ENCODE measurements at regions not wholly inside any gene's neighbourhood (a gene's known extent, or its start where the extent isn't known, plus 50 kb on each side); places are given as distances from the start of the nearest gene placed in this dataset.
A peak's percentile ranks its signal among the peaks of the same experiment; 100 is the strongest.

DNA sequence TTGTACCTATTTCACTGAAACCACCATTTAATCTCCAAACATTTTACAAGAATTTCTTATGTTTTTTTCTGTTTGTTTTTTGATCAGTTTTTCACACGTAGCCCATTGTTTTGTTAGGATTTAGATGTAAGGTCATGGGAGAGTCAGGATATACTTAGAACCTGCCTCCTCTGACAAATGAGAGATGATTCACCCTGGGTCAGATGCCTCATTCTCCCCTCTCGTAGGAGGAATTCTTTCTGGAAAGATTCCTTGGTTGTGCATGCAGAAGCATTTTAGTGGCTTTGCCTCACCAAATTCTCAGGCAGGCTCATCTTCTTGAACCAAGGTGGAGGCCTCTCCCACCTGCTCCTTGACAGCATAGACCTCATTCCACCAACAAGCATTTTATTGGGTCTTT lies 599.3 kb downstream of the SPRY1 start:
- ATAC-seq (no peak), DNase-seq (no peak)
- intact Hi-C loops (cut with DNase I, micrococcal nuclease): no loop called here

DNA sequence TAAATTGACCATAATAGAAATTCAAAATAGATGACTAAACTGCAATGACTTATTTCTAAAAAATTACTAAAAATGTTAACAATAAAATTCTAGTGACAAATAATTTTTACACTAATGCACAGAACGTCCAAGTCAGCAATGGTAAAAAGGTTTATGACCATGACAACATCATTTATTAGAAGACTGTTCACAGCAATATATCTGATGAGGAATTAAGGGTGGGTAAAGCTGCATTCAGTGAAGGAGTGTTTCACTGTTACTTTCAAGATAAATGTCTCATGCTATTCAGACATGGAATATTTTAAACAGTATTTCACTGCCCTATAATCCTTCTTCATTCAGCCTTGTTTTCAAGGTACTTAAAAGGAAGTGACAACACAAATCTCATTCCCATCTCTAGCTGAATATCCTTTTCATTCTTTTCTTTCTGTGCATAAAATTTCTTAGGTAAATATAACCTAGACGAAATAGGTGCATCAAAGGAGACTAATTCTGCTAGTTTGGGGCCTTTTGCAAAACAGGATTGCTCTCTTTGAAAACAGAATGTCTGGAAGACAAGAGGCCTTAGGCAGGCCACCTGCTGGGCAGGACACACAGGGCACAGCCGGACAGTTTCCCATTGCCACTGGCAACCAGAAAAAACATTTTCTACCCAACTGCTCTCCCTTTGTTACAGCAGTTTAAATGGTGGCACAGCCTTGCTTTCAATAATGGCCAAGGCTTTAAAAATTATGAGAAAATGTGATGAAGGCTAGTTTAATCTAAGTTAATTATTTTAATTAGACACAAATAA lies 600.3 kb downstream of the SPRY1 start:
- no peak for ATAC-seq

DNA sequence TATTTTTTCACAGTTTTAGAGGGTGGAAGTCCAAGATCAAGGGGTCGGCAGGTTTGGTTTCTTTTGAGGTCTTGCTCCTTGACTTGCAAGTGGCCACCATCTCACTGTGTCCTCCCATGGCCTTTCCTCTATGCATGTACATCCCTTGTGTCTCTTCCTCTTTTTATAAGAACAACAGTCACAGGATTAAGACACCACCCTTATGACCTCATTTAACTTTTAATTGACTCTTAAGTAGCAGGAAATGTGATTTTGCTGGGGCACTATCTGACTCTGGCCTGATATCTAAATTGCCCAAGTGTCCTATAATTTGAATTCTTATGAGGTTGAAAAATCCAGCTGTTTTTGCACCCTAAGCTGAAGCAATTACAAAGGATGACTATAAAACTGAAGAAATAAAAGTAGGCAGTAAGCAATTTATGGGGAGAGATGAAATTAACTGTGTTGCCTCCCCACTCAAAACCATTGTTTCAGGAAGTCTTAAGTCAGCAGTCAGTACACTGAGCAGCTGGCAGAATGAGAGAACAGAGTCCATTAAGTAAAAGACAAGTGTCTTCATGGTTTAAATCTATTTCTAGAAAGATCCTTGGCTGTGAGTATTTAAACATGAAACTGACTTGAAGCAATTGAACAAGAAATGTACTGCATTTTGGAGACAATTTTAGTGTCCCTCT lies 601.3 kb downstream of the SPRY1 start:
- ATAC-seq (no peak), DNase-seq (no peak)
- intact Hi-C loops (cut with DNase I, micrococcal nuclease): no loop called here

More for the DNA sequence above, 600.3 kb downstream of the SPRY1 start:
- intact Hi-C loops (cut with DNase I, micrococcal nuclease): no loop called here
- no peak for DNase-seq

DNA sequence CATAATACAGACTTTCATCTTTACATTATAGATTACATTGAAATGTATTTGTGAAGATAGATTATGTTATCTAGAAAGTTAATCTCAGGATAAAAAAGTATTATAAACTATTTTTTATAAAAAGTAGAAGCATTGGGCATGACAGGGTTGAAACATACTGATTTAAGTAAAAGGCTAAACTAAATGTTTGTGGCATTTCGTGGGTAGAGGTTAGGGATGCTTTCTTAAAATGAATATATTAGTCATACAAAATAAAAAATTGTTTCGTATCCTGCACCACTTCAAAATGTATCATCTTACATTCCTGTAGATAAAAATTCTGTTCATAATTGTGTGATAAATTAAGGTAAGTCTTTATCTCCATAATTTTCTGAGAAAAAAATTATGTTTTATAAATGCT lies 603.6 kb downstream of the SPRY1 start:
- intact Hi-C loops (cut with DNase I, micrococcal nuclease): no loop called here
- DNase-seq (no peak), ATAC-seq (no peak)

DNA sequence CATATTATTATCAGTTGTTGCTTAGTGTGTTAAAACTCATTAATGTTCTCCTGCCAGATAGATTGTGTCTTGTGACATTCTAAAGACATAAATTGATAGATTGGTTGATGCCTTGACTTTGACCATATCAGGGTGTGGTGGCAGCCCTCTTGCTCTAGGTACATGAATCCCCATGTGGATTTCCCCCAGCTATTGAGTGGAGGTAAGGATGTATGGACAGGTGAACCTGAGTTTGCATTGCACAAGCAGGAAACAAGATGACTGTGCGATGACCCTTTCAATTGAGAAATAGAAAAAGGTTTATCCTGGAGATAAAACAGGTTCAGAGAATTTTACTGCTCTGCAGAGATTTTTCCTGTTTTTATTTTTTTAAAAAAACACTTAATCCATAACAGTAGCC lies 619.2 kb downstream of the SPRY1 start:
- ATAC-seq (no peak), DNase-seq (no peak)
- intact Hi-C loops (cut with DNase I, micrococcal nuclease): no loop called here

DNA sequence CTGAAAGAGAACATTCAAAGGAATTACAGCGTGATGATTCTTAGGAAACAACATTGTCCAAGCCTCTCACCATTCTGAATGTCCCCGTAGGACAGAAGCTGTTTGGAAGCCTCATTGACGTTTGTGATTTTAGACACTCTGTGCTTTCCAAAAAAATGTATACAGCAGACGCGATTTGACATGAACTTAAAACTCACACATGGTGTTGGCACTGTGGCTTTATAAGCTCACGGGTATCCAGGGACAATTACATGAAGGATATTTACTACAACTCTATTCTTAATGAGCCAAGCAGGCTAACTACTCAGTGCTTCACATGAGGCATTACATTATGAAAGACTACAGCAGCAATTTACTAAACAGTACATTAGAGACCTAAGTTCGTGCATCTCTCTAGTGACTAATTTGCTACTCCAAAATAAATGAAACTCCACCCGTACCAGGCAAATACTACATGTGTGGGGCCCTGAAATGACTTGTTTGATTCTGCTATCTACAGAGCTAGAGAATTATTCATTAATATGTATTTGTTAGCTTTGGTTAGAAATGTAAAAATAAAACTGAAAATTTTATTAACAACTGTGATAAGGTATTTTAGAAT lies 620.7 kb downstream of the SPRY1 start:
- intact Hi-C loops (cut with DNase I, micrococcal nuclease): no loop called here
- ATAC-seq: no peak
- no peak for DNase-seq

DNA sequence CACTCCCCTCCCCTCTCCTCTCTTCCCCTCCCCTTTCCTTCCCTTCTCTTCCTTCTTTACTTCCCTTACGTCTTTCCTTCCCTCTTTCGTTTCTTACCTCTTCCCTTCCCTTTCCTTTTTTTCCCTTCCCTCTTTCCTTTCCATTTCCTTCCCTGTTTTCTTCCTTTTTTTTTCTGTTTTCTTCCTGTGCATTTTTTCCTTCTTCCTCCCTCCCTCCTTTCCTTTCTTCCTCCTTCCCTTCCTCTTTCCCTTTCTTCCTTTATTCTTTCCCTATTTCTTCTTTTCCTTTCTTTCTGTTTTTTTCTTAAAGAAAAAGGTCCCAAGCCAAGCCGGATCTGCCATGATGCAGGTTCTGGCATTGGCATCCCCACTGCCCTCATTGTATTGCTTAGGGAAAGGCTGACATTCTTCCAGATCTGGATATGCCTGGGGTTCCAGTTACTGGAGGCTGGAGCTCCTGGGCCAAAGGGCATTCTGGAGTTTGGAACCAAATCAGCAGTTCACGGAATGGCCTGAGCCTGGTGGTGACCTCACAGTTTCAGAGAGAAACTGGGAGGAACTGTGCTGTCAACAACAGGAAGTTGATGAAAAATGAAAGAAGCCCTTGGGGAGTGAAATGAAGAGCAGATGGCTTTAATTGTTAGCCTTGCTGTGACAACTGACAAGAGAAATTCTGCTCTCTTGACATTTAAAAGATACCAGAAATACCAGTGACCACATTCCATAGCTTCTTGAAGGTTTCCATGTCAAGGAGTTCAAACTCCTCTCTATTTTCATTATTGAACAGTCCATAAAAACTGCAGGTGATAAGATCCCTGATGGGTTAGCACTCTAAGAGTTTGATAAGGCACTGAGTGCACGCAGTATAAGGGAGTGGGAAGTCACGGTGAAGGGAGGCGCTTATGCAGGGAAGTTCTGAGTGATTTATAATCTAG lies 622.1 kb downstream of the SPRY1 start:
- peak in 1 of 2 donors; percentile 14 for DNase-seq
- intact Hi-C loops (cut with DNase I, micrococcal nuclease): no loop called here
- no peak for ATAC-seq

DNA sequence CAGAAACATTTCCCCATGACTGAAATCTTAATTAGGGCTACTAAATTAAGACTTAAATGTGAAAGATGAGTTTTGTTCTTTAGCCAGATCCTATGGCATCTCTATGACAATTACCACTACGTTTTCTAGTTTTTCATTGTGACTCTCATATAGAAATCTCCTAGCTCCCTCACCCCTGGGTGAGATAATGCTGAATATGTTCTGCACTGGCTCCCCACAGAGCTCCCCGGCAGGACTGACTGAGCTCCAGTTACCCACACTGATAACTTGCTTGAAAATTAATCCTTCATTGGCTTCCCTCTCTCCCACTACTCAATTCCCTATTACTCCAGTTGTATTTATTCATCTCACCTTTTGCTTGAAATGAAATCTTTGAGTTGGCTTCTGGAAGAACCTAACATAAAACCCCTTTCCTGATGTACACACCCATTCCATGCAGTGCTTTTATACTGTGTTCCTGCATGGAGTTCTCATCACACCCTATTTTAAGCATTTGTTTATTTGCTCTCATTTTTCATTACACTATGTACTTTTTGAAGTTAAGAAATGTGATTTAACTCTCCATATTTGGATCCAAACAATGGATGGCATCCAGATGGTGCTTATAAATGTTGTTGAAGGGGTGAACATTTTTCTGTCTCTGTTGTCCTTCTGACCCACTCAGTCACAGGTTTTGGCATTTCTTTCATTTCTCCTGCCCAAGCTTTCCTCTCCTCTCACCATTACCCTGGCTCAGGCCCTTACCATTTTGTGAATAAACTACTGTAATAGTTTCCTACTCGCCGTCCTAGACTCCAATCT lies 623.4 kb downstream of the SPRY1 start:
- intact Hi-C loops (cut with DNase I, micrococcal nuclease): no loop called here
- DNase-seq: no peak
- ATAC-seq: no peak

DNA sequence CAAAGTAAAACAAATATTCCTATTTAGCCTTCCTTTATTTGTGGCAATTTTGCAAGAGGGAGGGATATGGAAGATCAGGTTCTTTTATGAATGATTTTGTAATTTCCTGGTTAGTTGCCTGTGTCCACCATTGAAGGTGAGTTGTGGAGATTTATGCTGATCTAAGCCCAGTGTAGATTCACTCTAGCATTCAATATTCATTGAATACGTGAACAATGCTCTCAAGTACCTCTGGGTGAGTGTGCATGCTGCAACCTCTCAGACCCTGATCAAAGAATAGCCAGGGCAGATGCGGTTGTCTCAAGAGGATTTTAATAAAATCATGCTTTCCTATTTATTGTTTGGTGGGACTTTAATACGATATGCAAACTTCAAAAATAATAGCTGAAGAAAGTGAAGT lies 628.4 kb downstream of the SPRY1 start:
- intact Hi-C loops (cut with DNase I, micrococcal nuclease): no loop called here
- no peak for DNase-seq
- no peak for ATAC-seq

DNA sequence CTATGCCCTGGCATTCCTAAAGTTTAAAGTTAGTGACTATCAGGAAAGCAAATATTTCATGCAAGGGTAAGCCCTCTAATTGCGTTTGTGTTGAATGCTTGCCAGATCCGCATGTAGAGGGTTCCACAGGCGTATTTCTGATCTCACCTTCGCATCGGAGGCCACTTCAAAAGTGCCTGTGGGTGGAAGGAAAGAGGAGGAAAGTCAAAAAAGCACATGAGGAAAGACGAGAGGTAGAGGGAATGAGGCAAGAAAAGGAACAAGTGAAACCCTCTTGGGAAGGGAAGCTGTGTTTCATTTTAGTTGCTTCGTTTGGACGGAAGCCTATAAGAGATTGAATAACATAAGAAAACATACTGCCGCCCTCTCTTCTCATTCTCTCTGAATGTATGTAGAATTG lies 628.8 kb downstream of the SPRY1 start:
- no peak for DNase-seq
- intact Hi-C loops (cut with DNase I, micrococcal nuclease): no loop called here
- no peak for ATAC-seq

DNA sequence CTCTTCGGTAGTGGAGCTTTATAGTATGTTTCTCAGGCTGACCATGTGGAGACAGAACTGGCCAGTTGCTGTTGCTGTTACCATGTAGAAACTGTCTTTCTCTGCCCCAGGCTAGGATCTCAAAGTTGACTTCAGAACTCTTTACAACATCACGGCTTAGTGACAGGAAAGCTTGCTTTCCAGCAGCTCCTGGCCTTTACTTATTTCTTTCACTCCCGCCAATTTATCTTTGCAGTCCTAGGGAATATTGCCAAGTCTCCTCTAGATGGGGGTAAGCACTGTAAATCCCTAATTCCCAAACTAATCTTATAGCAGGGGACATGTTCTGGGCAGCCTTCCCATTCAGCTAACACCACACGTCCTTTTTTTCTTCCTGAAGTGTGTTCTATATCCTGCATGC lies 631.6 kb downstream of the SPRY1 start:
- no peak for DNase-seq
- no peak for ATAC-seq
- intact Hi-C loops (cut with DNase I, micrococcal nuclease): no loop called here

DNA sequence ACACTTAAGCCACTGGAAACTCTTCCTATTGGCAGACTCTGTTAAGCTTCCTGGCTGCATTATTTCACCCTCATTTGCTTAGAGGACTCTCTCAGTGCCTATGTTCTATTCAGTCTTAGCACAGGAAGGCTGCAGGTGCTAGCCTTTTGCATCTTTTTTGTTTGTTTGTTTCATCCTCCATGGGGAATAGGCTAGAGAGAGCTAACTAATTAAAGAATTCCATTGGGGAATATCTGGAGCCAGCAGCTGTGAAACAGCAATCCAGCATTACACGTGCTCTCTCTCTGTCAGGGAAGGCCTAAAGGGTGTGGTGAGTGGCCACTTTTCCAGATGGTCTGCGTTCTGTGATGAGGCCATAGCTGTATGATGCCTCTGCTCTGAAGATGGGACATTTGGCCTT lies 633.6 kb downstream of the SPRY1 start:
- no peak for DNase-seq
- intact Hi-C loops (cut with DNase I, micrococcal nuclease): no loop called here
- no peak for ATAC-seq

DNA sequence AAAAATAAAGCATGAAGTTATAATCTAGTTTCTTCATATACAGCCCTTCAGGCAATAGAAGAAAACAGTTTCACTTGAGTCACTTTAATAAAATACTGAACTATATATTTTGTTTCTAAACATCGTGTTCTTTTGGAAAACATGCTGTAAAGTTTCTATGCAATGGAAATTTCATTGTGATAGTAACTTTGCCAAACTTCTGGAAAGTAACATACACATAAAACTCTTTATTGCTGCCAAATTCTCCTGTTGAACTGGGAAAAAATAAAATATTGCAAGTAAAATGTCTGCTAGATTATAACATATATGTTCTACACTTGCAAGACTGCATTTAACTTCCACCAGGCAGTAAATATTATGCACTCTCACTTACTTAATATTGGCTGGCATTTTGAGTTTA lies 635.4 kb downstream of the SPRY1 start:
- ATAC-seq (no peak), DNase-seq (no peak)
- intact Hi-C loops (cut with DNase I, micrococcal nuclease): no loop called here

DNA sequence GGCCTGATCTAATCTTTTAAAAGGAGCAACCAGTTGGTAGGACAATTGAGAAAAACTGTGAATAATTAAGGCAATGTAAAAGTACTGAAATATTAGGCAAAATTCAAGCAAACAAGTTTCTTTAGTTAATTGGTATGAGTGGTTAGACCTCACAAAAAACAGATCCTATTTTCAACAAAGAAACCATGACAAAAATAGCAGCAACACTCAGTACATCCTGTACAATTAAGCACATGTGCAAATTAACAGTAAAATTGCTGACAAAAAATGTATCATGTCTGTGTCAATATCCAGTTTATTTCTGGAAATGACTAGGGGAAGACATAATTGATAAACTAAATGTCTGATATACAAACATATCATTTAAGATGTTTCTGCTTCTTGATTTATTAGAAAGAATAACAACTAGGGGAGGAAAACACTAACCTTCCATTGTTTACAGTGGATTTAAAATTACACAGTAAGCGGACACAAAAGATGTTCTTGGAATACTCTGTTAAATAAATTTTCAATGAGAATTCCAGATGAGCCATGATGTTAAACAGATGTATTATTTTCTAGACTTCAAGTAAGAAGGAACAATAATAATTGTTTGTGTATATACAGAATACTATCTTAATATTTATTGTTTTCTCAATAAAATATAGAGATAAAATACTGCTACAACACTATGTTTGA lies 638.9 kb downstream of the SPRY1 start:
- intact Hi-C loops (cut with DNase I, micrococcal nuclease): no loop called here

DNA sequence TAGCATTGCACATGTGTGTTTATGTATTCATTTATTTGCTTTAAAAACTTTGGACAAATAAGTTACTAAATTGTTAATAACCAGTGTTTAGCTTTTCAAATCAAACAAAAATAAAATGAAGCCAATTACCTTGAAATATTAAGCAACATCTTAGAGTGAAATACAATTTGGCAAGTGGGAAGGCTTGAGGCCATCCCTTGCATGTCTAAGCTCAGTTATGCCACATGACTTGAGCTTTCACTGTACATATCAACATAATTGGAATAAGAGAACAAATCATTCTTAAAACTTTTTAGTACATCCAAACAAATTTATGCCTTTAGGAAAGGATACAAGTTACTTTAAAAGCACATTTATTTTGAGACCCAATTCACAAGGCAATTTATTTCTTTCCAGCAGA lies 640.6 kb downstream of the SPRY1 start:
- no peak for DNase-seq

More for the DNA sequence above, 638.9 kb downstream of the SPRY1 start:
- no peak for ATAC-seq
- DNase-seq: no peak

DNA sequence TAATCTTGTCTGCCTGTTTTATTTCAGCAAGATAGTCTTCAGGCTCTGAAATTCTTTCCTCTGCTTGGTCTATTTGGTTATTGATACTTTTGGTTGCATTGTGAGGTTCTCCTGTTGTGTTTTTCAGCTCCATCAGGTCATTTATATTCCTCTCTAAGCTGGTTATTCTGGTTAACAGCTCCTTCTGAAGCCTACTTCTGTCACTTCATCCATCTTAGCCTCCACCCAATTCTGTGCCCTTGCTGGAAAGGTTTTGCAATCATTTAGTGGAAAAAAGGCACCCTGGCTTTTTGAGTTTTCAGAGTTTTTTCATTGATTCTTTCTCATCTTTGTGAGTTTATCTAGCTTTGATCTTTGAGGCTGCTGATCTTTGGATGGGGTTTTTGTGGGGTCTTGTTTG lies 647.7 kb downstream of the SPRY1 start:
- DNase-seq (no peak), ATAC-seq (no peak)
- intact Hi-C loops (cut with DNase I, micrococcal nuclease): no loop called here

More for the DNA sequence above, 640.6 kb downstream of the SPRY1 start:
- intact Hi-C loops (cut with DNase I, micrococcal nuclease): no loop called here
- ATAC-seq: no peak

DNA sequence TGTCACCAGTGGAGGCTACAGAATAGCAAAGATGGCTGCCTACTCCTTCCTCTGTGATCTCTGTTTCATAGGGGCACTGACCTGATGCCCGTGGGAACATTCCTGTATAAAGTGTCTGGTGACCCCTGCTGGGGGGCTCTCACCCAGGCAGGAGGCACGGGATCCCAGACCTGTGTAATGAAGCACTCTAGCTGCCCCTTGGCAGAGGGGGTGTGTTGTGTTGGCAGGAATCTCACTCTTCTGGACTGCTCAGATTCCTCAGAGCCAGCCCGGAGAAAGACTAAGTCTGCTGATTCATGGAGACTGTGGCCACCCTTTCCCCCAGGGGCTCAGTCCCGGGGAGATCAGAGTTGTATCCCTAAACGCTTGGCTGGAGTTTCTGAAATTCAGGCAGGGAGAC lies 648.3 kb downstream of the SPRY1 start:
- intact Hi-C loops (cut with DNase I, micrococcal nuclease): no loop called here
- ATAC-seq (no peak), DNase-seq (no peak)

DNA sequence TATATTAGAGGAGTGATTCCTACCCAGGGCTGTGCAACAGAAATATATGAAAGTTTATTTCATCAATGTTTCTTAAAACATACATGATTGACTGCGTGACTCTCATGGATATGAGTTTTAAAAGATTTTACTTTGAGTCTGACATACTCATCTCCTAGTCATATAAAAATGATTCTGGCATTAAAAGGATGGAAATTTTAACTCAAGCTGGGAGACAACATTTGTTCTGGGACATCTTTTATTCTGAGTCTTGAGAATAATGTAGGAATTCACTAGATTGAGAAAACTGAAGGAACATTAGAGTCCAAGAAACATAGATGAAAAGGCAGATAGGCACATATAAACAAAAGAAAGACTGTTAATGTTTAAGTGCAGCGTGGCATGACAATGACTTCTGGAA lies 649.6 kb downstream of the SPRY1 start:
- DNase-seq (no peak), ATAC-seq (no peak)
- intact Hi-C loops (cut with DNase I, micrococcal nuclease): no loop called here

Measured in left colon (tissue), 2 donors.